Panc1 (cell line): ENCODE measurements at regions not wholly inside any gene's neighbourhood (a gene's known extent, or its start where the extent isn't known, plus 50 kb on each side); places are given as distances from the start of the nearest gene placed in this dataset.

ENCODE experiments used
- ATAC-seq: fragments of 200-7000 bp; cut with Tn5 transposase; 2 replicates; pipeline ENCODE4 v1.9.1; 2020; ENCODE audit warnings: mild to moderate bottlenecking, moderate library complexity
- BruUV-seq: library from RNA; stranded (reverse); fragments of 400-500 nt; replicated peaks from 2 replicates; lab custom pipeline; 2021; lab: Mats Ljungman, UMichigan
- CTCF ChIA-PET: fragments of 300-600 bp; sonication (Branson Sonifier 250); formaldehyde crosslinking; loops from one replicate; lab custom pipeline; 2022; ENCODE audit warnings: antibody characterized with exemption; lab: Charles Lee
- POLR2A ChIA-PET: fragments of 300-600 bp; sonication (Branson Sonifier 250); formaldehyde crosslinking; loops from one replicate; lab custom pipeline; 2022; ENCODE audit warnings: antibody characterized with exemption; lab: Charles Lee
- DNase-seq: peaks from one replicate; pipeline ENCODE4 v3.0.0-alpha.2; 2010; ENCODE audit warnings: low read depth, low spot score
- H3K27ac ChIP-seq: 2 replicates; pipeline ENCODE4 v1.5.1; 2011; ENCODE audit warnings: mild to moderate bottlenecking, low read length, inconsistent platforms
- H3K27me3 ChIP-seq: fragments of 200-500 bp; sonication (Bioruptor generic); 2 replicates; pipeline ENCODE4 v1.6.0; 2014; ENCODE audit warnings: low read length, inconsistent platforms; ENCODE audit not compliant: control insufficient read depth, insufficient read depth
- H3K36me3 ChIP-seq: fragments of 200-500 bp; sonication (Bioruptor generic); 2 replicates; pipeline ENCODE4 v1.5.1; 2014; ENCODE audit warnings: inconsistent platforms, mild to moderate bottlenecking, low read length, moderate library complexity; ENCODE audit not compliant: control insufficient read depth, insufficient read depth
- H3K4me1 ChIP-seq: 2 replicates; pipeline ENCODE4 v1.5.1; 2011; ENCODE audit warnings: inconsistent platforms, mild to moderate bottlenecking, low read length, moderate library complexity; ENCODE audit not compliant: control insufficient read depth, insufficient read depth
- H3K4me3 ChIP-seq, 2 experiments: 2 replicates each; pipeline ENCODE4 v1.5.1; 2011 to 2012; ENCODE audit warnings: low read depth in 2 of 2, low read length in 2 of 2, mild to moderate bottlenecking in 2 of 2, inconsistent platforms in 1 of 2, moderate library complexity in 1 of 2
- H3K9me3 ChIP-seq: fragments of 200-500 bp; sonication (Bioruptor generic); 2 replicates; pipeline ENCODE4 v1.5.1; 2014; ENCODE audit warnings: low read depth, mild to moderate bottlenecking, inconsistent platforms, low read length, moderate library complexity; ENCODE audit not compliant: control insufficient read depth, insufficient read depth
- POLR2AphosphoS5 ChIP-seq: IDR thresholded peaks from 2 replicates; pipeline ENCODE4 v1.6.1; 2012; ENCODE audit warnings: mild to moderate bottlenecking, low read depth, low read length, moderate library complexity
- SIN3A ChIP-seq: IDR thresholded peaks from 2 replicates; pipeline ENCODE4 v1.6.1; 2012; ENCODE audit warnings: low read depth, mild to moderate bottlenecking, low read length, moderate library complexity, borderline replicate concordance; ENCODE audit not compliant: insufficient read depth
- TCF7L2 ChIP-seq: IDR thresholded peaks from 2 replicates; pipeline ENCODE4 v1.6.1; 2011; ENCODE audit warnings: mild to moderate bottlenecking, low read depth, low read length, inconsistent platforms
- in situ Hi-C: cut with HindIII; loops from 2 replicates; pipeline ENCODE4 v1.10.0; 2016; ENCODE audit warnings: low sequenced_read_pairs, low pct_unique_long_range_greater_than_20kb
- intact Hi-C: fragments of 100-400 bp; cut with micrococcal nuclease; formaldehyde crosslinking; loops from one replicate; pipeline ENCODE4 v1.10.0; 2022; ENCODE audit not compliant: unreplicated experiment
- TF ChIP-seq, protein P1 (sequence below): fragments of 450-650 bp; IDR thresholded peaks from 2 replicates; pipeline ENCODE4 v1.5.1; 2017; ENCODE audit warnings: mild to moderate bottlenecking
- TF ChIP-seq, protein P2 (sequence below), 2 experiments: IDR thresholded peaks; 2 replicates each; pipeline ENCODE4 v1.6.1; 2011 to 2012; ENCODE audit warnings: low read depth in 2 of 2, control low read depth in 1 of 2, low read length in 1 of 2, mild to moderate bottlenecking in 1 of 2, moderate library complexity in 1 of 2; ENCODE audit not compliant: insufficient read depth in 1 of 2

DNA sequence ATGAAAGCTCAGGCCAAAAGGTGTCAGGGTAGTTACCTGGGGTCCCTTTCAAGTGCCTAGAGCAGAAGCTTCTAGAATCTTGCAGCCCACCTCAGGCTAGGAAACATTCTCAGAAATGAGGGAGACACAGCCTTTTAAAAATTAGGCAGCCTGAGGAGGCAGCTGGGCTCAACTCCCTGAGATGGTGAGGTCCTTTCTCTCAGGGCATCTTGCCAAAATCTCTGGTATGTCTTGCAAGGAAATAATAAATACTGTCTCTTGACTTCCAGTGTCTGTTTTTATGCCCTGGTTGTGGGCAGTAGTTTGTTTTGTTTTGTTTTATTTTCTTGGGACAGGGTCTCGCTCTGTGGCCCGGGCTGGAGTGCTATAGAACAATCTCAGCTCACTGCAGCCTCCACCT, 100.9 kb upstream of the APC start:
- no TSS peak for BruUV-seq
- H3K4me1 ChIP-seq: no peaks in the 10 kb centered on the region
- no peaks in the 10 kb centered on the region for H3K36me3 ChIP-seq
- H3K4me3 ChIP-seq: no peak overlapping the region
- H3K27me3 ChIP-seq: no peaks in the 10 kb centered on the region
- ChIA-PET POLR2A (no interaction called here), CTCF (no interaction called here)
- TF ChIP-seq, protein P1, sequence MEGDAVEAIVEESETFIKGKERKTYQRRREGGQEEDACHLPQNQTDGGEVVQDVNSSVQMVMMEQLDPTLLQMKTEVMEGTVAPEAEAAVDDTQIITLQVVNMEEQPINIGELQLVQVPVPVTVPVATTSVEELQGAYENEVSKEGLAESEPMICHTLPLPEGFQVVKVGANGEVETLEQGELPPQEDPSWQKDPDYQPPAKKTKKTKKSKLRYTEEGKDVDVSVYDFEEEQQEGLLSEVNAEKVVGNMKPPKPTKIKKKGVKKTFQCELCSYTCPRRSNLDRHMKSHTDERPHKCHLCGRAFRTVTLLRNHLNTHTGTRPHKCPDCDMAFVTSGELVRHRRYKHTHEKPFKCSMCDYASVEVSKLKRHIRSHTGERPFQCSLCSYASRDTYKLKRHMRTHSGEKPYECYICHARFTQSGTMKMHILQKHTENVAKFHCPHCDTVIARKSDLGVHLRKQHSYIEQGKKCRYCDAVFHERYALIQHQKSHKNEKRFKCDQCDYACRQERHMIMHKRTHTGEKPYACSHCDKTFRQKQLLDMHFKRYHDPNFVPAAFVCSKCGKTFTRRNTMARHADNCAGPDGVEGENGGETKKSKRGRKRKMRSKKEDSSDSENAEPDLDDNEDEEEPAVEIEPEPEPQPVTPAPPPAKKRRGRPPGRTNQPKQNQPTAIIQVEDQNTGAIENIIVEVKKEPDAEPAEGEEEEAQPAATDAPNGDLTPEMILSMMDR: no peak
- TF ChIP-seq, protein P2, sequence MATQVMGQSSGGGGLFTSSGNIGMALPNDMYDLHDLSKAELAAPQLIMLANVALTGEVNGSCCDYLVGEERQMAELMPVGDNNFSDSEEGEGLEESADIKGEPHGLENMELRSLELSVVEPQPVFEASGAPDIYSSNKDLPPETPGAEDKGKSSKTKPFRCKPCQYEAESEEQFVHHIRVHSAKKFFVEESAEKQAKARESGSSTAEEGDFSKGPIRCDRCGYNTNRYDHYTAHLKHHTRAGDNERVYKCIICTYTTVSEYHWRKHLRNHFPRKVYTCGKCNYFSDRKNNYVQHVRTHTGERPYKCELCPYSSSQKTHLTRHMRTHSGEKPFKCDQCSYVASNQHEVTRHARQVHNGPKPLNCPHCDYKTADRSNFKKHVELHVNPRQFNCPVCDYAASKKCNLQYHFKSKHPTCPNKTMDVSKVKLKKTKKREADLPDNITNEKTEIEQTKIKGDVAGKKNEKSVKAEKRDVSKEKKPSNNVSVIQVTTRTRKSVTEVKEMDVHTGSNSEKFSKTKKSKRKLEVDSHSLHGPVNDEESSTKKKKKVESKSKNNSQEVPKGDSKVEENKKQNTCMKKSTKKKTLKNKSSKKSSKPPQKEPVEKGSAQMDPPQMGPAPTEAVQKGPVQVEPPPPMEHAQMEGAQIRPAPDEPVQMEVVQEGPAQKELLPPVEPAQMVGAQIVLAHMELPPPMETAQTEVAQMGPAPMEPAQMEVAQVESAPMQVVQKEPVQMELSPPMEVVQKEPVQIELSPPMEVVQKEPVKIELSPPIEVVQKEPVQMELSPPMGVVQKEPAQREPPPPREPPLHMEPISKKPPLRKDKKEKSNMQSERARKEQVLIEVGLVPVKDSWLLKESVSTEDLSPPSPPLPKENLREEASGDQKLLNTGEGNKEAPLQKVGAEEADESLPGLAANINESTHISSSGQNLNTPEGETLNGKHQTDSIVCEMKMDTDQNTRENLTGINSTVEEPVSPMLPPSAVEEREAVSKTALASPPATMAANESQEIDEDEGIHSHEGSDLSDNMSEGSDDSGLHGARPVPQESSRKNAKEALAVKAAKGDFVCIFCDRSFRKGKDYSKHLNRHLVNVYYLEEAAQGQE (IDR thresholded peaks at IDR 0.05; ENCODE audit: insufficient read depth in 1 of 2, low read depth in 2 of 2, low read length in 1 of 2): no peak
- no peak for TF ChIP-seq TCF7L2
- TF ChIP-seq SIN3A: no peak
- no peak for TF ChIP-seq POLR2AphosphoS5
- DNase-seq (no peak), ATAC-seq (no peak)
- intact Hi-C loops: no loop called here
- H3K27ac ChIP-seq: no peak overlapping the region
- in situ Hi-C loops: no loop called here
- H3K9me3 ChIP-seq: no peaks in the 10 kb centered on the region

DNA sequence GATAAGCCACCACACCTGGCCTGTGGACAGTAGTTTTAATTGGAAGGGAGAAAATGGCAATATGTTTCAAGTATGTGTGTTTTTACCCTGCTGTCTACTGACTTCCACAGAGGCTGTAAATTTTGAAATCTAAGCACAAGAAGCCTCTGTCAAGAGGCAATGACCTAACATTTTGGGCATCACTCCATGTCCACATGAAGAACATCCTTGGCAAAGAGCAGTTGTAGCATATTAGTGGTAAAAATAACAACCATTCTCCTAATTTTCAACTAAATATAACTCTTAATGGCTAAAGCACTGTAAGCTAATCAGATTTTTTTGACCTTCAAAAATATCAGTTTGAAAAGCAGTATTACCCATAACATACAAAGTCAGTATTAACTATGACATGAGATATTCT, 100.3 kb upstream of the APC start:
- Histone ChIP-seq H3K4me3 (no peak overlapping the region), H3K27me3 (no peaks in the 10 kb centered on the region), H3K4me1 (no peaks in the 10 kb centered on the region), H3K9me3 (no peaks in the 10 kb centered on the region), H3K27ac (no peak overlapping the region), H3K36me3 (no peaks in the 10 kb centered on the region)
- intact Hi-C loops (no loop called here), in situ Hi-C loops (no loop called here)
- no peak for TF ChIP-seq SIN3A
- TF ChIP-seq POLR2AphosphoS5: no peak
- TF ChIP-seq, protein P2 (IDR thresholded peaks at IDR 0.05; ENCODE audit: insufficient read depth in 1 of 2, low read depth in 2 of 2, low read length in 1 of 2): no peak
- no peak for TF ChIP-seq TCF7L2
- TF ChIP-seq, protein P1: no peak
- no peak for ATAC-seq
- CTCF ChIA-PET: no interaction called here
- DNase-seq: no peak
- POLR2A ChIA-PET: no interaction called here
- BruUV-seq: no TSS peak
